GM21390 (cell line): ENCODE measurements at regions not wholly inside any gene's neighbourhood (a gene's known extent, or its start where the extent isn't known, plus 50 kb on each side); places are given as distances from the start of the nearest gene placed in this dataset.
"Not testable (repeated sequence)": the region's sequence is repeated elsewhere in the genome, so short reads cannot be mapped to it uniquely, and the experiment has no call there.

Source experiments
- ATAC-seq: cut with Tn5 transposase; IDR thresholded peaks from one replicate; pipeline ENCODE4 v1.9.1; 2021; ENCODE audit not compliant: unreplicated experiment

- not testable (repeated sequence) for ATAC-seq
Observed at GRCh38 chr1:220412382-220412781, 115.6 kb upstream of the MARK1 start.

- no peak for ATAC-seq
Observed at GRCh38 chr1:220410611-220411010, 117.3 kb upstream of the MARK1 start.

DNA sequence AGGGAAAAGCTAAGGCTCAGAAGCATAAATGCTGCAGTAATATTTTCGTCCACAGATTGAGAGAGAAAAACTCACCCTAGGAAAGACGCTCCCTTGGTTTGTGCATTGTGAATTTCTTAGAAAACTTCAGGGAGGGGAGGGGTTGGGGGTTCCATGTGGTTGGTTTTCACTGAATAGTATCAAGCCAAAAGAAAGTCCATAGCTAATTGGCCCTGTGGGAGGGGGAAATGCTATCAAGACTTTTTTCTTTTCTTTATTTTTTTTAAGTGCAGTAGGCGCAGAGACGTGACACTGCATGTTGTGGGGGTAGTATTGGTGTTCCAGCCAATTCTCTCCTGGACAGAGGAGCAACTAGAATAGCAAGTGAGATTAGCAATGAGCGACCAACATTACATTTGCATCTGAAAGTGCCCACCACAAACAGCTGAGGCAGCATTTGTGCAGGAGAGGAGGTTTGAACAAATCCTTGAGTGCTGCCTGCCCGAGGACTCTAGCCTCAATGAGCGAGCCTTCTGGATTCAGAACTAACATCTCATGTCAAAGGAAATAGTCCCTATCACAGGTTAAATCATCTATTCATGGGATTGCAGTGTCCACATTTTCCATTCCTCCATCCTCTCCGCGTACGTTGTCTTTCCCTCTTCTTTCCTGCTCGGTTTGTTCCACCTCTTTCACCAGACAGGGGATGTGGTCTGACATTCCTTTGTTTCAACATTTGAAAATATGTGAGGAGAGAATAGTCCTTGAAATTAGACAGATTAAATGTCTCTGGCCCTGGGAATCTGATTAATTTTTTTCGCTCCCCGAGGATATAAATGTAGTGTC, 118.0 kb upstream of the MARK1 start:
- ATAC-seq: no peak

GRCh38 chr1:220407191-220407590, 120.7 kb upstream of the MARK1 start:
- ATAC-seq: no peak

DNA sequence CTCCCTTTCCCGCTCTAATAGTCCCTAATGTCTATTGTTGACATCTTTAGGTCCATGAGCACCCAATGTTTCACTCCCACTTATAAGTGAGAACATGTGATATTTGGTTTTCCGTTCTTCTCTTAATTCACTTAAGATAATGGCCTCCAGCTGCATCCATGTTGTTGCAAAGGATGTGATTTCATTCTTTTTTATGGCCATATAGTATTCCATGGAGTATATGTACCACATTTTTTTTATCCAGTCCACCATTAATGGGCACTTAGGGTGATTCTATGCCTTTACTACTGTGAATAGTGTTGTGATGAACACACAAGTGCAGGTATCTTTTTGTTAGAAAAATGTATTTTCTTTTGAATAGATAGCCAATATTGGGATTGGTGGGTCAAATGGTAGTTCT, 126.0 kb upstream of the RAB3GAP2 start:
- ATAC-seq: no peak

DNA sequence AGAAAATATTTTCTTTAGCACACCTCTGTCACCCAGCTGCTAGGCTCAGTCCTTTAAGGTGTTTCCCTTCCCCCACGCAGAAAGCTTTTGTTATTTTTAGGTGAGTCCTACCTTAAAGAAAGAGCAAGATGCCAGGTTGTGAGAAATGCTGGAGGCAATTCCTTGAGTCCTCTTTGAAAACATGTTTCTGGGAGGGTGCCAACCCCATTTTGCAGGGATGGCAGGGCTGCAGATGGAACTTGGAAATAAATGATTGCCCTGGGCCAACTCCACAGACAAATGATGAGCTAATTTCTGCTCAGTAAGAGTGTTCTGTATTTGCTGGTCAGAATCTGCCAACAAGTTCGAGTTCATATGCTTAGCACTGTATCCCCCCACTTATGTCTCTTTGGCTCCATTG, 119.2 kb upstream of the RAB3GAP2 start:
- ATAC-seq: no peak

- no peak for ATAC-seq
Observed at GRCh38 chr1:220389634-220390033, 117.4 kb upstream of the RAB3GAP2 start.

DNA sequence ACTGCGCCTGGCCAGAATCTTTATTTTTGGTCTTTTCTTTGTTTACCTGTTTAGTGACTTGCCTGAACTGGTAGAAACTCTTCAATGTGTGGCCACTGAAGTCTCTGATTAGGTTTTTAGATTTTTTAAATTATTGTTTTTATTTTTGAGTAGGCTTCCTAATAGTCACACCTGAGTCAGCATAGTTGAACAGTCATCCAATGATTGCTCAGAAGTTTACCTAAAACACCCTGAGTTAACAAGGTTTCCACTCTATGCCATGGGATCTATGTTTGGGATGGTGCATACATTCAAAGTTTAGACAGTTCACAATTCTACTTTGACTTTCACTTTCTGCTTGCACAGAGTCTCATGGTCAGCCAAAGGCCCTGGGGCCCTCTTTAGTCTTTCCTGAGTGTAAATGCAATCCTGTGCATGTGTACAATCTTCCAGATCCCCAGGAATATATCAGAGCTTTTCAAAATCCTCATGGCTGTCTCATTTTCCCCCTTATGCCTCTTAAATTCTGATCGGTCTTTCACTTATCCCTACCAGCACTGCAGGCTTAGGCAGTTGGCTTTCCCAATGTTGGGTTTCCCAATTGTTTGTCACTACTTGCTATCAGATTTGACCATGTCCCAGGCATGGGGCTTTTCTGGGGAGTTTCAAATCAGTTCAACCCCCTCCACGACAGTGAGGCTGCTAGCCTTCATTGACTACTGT, 114.4 kb upstream of the RAB3GAP2 start:
- ATAC-seq: no peak

- ATAC-seq: no peak
Observed at GRCh38 chr1:220385158-220385557, 112.9 kb upstream of the RAB3GAP2 start.

- no peak for ATAC-seq
Observed at GRCh38 chr1:220382994-220383393, 110.7 kb upstream of the RAB3GAP2 start.

DNA sequence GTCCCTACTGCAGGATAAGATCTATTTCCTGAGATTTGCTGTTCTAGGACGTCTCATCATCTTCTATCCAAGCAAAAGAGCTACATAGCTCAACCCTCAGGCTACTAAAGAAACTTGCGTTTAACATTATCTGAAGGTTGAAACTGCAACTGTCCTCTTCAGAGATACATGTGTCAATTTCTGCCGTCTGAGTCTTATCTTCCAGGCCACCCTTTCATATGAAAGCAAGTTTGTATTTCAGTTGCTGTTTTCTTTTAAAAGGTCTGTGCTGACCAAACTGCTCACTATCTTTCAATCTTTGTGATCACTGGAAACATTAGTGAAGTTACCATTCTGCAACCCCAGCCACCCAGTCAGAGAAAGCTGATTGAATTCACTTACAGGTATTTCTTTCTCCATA, 108.6 kb upstream of the RAB3GAP2 start:
- ATAC-seq: no peak

GRCh38 chr1:220378571-220379302, 106.5 kb upstream of the RAB3GAP2 start:
- no peak for ATAC-seq

DNA sequence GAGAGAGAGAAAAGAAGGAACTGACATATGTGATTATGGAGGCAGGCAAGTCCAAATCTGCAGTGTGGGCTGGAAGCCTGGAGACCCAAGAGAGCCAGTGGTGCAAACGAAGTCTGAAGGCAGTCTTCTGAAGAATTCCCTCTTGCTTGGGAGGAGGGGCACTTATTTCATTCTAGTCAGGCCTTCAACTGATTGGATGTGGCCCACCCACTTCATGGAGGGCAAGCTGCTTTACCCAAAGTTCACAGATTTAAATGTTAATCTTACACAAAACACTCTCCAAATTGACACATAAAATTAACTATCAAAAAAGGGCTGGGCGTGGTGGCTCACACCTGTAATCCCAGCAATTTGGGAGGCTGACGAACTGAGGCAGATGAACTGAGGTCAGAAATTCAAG, 103.5 kb upstream of the RAB3GAP2 start:
- ATAC-seq: no peak

DNA sequence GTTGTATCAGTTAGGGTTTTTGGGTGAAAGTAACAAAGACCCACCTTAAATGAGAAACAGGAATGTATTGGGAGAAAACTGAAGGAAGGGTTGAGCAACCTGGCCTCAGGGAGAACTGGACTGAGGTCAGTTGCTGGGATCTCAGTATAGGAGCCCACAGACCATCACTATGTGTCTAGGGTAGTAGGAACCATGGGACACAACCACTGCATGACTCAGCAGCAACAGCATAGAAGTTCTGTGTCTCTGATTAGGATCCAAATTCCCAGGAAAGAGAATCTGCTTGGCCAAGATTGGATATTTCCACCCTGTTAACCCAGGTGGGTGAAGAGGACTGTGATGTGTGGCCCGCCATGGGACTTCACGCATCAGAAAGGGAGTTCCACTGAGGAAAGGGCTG, 102.2 kb upstream of the RAB3GAP2 start:
- no peak for ATAC-seq

GRCh38 chr1:220372451-220372850, 100.2 kb upstream of the RAB3GAP2 start:
- ATAC-seq: no peak

- ATAC-seq: no peak
Observed at GRCh38 chr1:220371324-220371723, 99.1 kb upstream of the RAB3GAP2 start.

DNA sequence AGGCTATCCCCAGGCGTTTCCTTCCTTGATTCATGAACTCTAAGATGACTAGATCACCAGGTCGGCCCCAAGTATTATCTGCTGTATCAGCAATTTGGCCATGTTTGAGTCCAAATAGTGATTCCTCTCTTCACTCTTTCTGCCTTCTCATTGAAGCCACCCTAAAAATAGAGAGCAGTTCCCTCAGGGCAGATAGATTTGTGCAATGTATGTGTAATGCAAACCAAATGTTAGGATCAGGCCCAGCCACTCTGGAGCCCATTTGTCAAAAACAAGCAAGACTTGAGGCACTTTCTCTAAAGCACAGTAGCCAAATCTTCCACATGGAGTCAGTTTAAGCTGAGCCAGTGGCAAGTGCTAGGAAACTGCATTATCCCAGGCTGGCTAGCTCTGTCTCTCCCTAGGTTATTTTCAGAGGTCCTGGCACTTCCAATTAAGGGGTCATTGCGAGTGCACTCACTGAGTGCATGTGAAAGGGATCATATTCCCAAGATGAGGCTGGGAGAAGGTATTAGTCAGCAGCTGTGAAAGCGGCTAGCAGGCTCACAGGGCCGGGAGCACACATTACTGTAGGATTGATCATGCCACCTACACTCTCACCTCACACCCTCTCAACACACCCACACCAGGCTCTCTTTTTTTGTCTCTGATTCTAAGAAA, 97.9 kb upstream of the RAB3GAP2 start:
- ATAC-seq: no peak

DNA sequence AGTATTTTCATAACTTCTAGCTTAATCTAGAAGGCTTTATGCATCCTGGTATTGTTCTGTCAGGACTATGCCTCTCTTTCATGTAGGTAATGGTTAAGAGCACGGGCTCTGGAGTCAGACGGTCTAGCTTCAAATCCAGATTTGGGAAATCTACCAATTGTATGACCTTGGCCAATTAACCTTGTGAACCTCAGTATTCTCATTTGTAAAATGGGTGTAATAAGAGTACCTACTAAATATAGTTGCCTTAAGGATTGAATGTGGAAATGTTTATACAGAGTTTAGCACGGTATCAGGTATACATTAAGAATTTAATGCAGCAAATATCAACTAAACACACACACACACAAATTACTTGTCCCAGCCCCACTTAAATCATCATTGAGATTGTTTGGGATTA, 97.3 kb upstream of the RAB3GAP2 start:
- no peak for ATAC-seq

GRCh38 chr1:220368352-220369265, 96.4 kb upstream of the RAB3GAP2 start:
- no peak for ATAC-seq

DNA sequence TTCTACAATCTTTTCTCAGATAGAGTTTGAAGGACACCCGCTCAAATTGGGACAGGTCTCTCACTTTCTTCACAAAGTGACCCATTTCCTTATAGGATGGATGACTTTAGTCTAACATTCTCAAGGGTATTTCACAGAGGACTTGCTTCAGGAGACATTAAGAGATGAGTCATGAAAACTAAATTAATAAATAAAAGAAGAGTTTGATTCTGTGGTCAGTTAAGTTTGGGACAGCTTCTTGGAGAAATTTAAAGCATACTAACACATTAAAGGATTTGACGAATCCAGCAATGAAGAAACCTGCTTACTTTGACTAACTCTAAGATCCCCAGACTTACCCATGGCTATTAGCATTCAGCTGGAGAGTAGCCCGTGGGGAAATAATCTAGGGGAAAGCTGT, 95.6 kb upstream of the RAB3GAP2 start:
- no peak for ATAC-seq
